IPS DF 4.7 (cell line): ENCODE measurements at regions not wholly inside any gene's neighbourhood (a gene's known extent, or its start where the extent isn't known, plus 50 kb on each side); places are given as distances from the start of the nearest gene placed in this dataset.
"Not testable (repeated sequence)": the region's sequence is repeated elsewhere in the genome, so short reads cannot be mapped to it uniquely, and the experiment has no call there.

ENCODE experiments used
- DNase-seq: peaks from one replicate; pipeline ENCODE4 v3.0.0-alpha.2; 2013; ENCODE audit warnings: low spot score; ENCODE audit errors: extremely low read depth

DNA sequence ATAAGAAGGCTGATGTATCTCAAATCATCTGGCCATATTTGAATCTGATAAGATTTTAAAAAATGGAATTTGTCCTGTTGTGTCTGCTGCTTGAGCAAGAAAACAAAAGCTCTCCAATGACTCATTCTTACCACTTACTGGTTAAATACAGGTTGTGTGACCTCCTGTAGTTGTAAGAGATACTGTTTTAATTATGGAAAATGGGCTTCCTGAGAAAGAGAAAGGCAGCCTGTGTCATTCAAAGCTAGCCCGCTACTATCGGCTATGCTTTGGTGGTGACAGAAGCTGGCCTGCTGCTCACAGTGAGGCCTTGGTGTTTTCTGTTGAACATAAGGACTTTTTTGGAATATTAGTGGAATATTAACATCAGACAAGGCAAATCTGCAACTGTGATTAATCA is 1722.1 kb upstream of the PCDH10 start:
- DNase-seq: peak; percentile 11

DNA sequence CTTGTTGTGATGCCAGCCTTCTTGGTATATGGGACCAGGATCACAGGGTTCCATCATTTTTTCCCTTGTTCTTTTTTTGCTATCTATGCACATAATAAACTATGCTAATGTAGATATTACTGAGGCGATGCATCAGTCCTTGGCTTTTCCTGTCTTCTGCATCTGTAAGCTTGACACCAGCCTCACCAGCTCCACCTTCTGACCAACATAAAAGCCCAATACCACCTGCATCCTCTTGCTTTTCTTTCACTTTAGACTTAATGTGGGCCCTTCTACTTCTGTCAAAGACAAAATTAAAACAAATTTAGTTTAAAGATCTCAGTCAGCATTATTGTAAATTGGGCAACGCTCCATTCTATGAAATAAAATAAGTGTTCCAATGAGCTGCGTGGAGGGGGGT is 1718.8 kb upstream of the PCDH10 start:
- DNase-seq: peak; percentile 14

DNA sequence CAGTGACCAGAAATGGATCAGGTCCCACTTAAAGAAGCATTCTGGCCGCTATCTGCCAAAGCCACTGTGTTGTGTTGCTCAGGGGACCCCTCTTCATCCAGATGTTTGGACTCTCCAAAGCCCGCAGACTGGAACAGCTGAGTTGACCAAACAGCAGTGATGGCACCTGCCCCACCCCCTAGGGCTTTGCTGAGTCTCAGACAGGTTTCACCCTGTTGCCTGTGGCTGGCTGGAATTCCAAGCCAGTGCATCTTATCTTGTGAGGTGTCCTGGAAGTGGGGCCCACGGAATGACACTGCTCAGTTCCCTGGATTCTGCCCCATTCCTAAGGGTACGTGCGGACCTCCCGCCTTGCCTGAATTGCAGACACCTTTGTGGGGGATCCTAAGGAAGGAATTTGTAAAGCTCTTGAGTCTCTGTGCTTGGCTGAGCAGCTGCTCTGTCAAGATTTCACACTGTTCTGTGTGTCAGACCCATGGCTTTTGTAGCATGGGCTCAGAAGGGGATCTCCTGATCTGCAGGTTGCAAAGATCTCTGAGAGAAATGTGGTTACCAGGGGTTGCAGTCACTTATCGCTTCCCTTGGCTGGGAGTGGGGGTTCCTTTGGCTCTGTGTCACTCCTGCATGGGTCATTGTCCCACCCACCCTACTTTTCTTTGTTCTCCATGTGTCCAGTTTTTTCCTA is 1707.9 kb upstream of the PCDH10 start:
- DNase-seq: no peak

DNA sequence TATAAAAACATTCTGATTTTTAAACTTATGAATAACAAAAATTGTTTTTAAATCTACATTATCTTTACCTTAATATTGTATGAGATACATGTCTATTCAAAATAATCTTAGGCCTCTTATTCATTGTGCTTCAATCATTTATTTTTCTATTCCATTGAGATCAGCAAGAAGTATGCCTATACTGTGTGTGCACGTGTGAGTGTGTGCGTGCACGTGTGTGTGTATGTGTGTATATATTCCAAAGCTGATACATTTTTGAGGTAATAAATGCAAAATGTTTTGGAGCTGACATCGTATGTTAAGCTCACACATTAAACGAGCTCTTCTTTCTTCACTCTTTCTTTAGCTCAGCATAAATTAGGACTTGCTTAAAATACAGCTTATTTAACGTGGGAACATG is 1701.2 kb upstream of the PCDH10 start:
- DNase-seq: no peak

DNA sequence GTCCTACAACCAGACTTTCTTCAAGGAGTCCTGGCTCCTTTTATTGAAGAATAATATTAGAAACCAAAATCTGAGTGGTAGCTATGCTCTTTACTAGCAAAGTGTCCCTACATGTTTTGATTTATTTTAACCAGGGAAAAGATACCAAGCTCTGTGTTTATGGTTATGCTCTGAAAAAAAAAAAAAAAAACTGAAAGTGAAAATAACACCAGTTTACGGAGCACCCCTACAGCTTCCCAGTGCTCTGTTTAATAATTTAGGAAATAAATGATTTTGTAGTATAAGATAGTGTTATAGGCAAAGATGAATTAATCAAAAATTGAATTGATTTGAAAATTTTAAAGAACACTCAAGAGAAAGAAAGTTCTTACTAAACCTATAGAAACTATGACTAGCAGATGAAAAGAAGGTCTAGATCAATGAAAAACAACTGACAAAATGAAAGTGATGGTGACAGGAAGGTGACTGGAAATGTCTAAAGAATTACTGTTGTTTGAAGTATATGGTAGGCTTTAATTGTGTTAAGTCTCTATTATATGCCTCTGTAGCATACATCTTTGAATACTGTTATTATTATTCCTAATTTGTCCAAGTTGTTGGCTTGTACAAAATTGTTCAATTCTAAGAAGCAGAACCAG is 1698.4 kb upstream of the PCDH10 start:
- no peak for DNase-seq

DNA sequence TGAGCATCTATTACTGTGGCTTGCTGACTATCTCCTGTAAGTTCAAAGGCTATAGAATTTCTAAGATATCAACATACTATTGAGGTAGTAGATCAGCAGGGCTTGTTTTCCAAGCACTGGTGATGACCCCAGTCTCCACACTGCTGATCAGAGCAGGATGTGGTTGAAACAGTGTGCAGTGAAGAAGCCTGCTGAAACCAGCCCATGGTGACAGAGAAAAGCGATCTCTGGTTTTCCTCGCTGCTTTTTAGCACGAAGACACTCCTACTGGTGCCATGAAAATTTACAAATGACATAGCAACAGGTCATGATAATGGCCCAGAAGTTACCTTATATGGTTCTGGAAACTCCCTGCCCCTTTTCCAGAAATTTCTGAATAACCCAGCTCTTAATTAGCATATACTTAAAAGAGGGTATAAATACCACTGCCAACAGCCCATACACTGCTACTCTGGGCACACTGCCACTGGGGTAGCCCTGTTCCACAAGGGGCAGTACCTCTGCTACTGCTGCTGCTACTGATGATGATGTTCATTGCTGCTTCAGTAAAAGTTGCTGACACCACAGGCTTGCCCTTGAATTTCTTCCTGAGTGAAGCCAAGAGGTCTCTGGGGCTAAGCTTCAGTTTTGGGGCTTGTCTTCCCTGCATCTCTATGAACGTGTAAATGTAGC is 1689.5 kb upstream of the PCDH10 start:
- no peak for DNase-seq

DNA sequence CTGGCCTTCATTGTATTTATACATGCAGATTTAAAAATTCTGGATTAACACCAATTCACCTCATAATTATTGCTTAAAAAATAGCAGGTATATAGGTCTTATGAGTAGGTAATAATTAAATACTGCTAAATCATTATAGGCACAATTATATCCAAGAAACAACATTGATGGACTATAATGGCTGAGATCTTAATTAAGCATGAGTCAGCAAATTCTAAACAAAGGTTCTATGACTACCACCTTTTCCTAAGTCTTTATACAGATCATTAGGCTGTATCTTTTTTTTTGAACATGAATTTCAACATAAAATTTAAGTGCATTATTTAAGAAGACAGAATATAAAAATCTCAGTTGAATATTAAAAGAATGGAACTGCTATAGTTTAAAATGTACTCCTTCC is 1678.7 kb upstream of the PCDH10 start:
- DNase-seq: no peak

DNA sequence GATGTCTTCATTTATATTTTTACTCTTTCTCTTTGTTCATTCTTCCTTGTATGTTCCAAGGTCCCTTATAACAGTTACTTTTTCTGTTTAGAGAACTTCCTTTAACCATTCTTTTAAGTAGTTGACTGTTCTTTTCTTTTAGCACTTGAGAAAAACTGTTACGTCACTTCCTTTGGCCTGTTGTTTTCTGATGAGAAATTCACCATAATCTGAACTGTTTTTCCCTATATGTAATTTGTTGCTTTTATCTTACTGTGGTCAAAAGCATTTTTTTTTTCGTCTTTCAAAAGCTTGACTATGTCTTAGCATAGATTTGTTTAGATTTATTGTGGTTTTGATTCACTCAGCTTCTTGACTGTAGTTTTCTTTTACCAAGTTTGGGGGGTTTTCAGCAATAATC is 1660.3 kb upstream of the PCDH10 start:
- no peak for DNase-seq

DNA sequence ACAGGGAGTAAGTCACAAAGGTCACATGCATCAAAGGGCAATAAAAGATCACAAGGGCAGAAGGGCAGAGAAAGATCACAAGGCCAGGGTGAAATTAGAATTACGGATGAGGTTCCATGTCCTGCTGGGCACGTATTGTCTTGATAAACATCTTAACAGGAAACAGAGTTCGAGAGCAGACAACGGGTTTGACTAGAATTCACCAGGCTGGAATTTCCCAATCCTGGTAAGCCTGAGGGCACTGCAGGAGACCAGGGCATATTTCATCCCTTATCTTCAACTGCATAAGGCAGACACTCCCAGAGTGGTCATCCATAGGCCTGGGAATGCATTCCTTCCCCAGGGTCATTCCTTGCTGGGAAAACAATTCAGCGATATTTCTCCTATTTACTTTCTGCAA is 1652.9 kb upstream of the PCDH10 start:
- not testable (repeated sequence) for DNase-seq

DNA sequence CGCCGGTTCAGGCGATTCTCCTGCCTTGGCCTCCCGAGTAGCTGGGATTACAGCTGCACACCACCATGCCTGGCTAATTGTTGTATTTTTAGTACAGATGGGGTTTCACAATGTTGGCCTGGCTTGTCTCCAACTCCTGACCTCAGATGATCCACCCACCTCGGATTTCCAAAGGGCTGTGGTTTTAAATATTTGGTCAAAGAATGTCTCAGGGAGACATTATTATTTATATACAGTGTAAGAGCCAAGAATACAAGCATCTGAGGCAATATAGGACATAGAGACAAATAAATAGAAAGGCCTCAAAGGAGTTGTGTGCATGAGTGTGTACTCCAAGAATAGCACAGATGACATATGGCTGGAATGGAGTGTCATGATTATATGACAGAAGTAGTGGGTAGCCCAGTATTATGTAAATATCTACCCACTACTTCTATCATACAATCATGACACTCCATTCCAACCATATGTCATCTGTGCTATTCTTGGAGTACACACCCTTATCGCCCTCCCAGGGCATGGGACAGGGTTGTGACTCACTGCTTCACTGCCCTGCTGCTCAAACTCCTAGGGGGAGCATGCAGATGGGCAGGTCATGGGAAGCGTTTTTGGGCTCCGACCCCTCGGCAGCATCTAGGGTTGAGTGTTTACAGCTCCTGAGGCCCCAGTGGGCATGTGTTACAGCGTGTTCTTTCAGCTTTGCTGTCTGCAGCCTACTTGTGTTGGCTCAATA is 1649.8 kb upstream of the PCDH10 start:
- DNase-seq: no peak

DNA sequence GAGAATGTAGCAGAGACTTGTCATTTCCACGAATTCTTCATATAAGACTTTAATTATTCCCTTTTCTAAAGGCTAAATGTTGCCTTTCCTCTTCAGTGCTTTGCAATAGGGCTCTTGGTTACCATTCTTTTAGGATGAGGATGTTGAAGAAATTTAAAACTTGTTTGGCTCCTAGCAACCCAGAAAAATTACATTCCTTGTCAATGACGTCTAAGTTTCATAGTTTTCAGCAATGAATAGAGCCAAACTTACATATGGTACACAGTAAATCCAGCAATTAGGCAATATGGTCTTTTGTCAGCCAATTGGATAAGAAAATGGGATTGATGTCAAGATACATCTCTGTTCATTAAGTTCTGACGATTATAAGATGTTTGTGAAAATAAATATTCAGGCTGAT is 1639.6 kb upstream of the PCDH10 start:
- DNase-seq: no peak

DNA sequence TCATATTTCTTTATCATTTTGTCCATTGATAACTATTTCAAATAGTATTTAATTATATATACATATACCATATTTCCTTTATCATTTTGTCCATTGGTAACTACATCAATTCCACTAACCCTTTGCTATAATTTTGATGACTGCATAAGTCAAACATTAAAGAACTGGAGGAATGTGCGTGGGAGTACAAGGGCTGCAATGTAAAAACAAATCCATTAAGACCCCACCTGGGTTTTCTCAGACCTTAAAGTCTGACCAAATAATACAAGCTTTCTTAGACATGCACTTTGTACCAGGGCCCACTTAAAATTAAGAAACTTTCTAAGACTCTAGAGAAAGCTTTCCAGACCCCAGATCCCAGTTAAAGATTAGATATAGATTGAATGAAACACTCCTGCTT is 1622.4 kb upstream of the PCDH10 start:
- DNase-seq: no peak

DNA sequence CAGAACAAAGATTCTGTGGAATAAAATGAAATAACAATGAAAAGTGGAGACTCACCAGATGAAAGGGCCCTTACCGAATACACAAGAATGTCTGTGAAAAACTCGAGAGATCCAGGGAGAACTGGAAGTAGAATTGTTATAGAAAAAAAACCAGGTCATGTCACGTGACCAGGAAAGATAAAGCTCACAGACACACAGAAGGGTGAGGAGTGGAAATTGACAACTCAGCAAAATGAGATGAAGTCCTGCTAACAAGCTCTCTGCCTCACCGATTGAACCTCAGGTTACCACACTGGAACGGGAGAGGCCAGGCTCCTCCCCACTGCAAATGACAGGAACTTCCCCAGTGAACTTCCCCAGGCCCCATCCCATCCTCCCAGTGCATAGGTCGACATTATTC is 1618.0 kb upstream of the PCDH10 start:
- DNase-seq: no peak

DNA sequence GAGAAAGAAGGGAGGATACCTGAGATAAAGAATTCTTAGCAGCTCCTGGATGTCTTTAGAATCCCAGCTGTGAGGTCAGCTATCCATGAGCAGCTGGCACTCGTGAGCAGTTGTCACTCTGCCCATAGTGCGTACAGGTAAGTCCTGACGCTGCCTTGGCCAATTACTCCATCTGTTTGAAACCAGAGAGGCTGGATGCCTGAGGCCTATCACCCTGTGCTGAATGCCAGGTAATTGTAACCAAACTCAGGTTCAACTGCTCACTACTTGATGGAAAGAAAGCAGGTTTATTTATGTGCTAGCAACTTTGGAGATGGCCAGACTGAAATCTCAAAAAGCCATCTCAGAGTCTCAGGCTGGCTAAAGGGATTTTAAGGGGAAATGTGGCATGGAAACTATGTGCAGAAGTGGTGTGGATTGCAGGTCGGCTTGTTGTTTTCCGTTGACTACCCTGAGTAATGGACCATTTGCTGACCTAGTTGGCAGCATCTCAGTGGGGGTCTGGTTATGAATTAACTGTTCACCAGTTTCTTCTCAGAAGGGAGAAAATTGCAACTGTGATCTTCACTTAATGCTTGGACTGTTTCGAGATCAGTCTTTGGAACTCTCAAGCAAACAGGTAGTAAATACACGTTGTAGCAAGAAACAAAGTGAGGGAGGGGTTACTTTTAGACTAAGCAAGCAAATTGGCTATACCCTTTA is 1614.0 kb upstream of the PCDH10 start:
- DNase-seq: no peak

DNA sequence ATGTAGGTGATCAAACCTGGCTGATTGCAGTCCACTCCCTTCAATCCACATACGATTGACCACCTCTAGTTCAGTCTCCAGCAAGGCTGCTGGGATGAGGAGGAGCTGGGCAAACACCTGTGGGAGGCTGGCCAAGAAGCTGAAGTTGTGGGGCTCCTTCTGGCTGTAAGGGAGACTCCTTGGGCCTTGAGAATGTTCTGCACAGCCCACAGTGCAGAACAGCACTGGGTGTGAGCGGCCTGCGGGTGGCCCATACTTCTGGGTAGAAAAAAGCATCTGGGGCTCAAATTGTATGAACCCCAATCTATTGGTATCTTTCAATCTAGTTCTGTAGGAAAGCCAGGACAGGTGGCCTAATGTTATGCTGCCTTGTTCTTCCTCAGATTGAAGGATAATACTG is 1608.8 kb upstream of the PCDH10 start:
- no peak for DNase-seq

DNA sequence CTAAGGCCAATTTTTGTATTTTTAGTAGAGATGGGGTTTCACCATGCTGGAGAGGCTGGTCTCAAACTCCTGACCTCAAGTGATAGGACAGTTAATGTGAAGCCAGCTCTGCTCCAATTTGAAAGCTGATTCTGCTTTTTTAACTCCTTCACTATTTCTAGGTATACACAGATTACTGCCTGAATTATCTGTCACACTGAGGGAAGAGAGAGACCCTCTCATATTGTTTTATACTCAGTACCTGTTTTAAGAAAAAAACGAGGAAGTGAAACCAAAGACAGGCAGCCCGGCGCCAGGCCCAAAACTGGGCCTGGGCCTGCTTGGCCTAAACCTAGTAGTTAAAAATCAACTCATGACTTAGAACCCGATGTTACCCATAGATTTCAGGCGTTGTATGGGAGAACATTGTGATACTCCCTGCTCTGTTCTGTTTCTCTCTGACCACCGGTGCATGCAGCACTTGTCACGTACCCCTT is 1601.5 kb upstream of the PCDH10 start:
- DNase-seq: no peak

DNA sequence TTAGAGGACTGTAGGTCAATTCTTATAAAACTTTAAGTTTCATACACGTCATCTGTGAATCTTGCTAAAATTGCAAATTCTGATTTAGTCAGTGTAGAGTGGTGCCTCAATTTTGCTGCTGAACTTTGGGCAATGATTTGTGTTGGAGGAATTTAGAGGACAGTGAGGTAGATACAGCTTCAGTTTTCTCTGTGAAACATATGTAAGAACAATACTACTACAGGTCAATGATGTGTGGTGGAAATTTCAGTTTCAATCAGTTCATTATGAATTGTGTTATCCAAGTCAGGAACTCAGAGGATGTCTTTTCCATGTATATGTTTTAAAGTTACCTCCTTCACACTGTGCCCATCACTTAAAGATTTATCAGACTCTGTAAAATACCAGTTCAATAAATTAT is 1597.8 kb upstream of the PCDH10 start:
- no peak for DNase-seq

DNA sequence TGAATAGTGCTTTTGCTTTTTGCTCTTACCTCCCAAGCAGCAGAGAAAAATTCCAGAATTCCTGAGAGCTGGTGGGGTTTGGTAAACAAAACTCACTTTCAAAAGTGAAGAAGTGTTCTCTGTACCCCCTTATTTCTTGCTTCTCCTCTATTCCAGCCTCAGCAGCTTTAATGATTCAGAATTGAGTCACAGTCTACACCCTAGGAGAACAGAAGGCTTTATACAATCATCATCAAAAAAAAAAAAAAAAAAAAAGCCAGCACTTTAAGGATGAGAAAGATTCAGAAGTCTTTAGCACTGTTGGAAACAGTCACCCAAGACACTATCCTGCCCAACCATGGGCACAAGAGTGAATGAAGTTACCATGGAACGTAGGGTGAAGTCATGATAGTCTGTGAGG is 1583.1 kb upstream of the PCDH10 start:
- DNase-seq: no peak

DNA sequence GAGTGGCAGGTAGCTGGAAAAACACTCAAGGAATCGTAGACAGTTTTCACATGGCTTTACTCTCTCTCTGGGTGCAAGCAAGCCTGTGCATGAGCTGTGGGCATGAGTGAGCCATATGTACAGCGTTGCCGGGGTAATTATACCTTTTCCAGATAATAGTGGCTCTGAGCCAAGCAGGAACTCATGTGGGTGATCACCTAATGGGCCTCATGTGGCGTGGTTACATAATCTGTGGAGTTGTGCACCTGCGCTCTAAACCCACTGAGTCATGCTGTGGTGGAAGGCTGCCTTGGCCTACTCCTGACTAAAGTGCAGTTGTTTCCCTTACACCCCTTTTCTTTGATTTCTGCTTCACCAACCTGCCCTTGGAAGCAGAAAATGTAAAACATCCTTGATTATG is 1564.5 kb upstream of the PCDH10 start:
- no peak for DNase-seq

DNA sequence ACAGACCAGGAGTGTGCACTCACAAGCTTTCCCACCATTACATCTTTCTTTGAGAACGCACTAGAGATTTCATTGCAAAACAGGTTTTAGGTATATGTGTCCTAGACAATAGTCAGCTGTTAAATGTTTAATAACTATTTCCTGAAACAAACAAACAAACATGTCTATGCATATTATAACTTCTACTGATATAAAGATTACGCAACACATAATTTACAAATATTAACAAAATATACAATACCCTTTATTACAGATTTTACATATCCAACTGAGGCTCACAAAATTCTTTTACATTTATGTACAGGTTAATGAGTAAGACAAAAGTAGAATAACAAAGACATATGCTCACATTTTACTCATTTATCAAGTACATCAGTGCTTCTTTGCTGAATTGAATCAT is 1554.0 kb upstream of the PCDH10 start:
- DNase-seq: no peak

DNA sequence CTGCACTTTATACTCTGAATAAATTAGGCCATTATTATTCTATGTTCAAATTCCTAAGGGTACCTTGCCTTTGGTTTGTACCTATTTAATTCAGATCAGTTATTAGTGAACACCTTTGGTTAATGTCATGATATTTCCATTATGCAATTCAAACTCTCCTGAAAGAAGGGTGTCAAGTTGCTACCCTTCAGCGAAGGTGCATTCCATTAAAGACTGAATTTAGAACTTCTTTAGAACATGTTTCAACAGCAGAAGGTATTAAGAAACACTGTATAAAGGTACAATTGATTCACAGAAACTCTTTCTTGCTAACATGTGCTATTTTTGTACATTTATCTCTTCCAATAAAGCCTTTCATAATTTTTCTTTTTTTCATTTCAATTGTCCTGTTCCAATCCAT is 1545.4 kb upstream of the PCDH10 start:
- no peak for DNase-seq

DNA sequence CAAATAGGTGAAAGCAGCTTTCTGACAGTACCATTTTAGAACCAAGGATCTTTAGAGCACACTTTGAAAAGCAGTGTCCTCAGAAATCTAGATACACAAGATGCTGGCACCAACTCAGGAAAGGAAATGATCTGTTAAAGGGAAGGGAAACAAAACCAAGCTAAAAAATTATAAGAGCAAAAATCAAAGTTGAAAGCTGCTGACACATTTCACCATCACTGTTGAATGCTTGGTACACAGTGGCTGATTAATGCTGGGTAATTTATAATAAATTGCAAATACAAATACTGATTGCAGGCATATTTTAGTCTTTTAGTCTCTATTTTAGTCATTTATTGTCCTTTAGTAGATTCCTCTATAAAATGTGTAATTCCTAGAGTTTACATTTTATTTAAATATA is 1540.1 kb upstream of the PCDH10 start:
- no peak for DNase-seq
